ENCODE measurements at regions not wholly inside any gene's neighbourhood (a gene's known extent, or its start where the extent isn't known, plus 50 kb on each side); places are given as distances from the start of the nearest gene placed in this dataset.

GRCh38 chr20:6705926-6706548, 61.4 kb upstream of the BMP2 start:
- no peak for TF ChIP-seq CTCF (conservative IDR thresholded peaks at IDR 0.05; ENCODE audit: low read length)
- no peak overlapping the region for H3K4me3 ChIP-seq (ENCODE audit: low read length)
- no peak for DNase-seq (ENCODE audit: low read depth)

- no peak overlapping the region for H3K4me3 ChIP-seq (ENCODE audit: low read length)
- no peak for DNase-seq (ENCODE audit: low read depth)
- TF ChIP-seq CTCF (conservative IDR thresholded peaks at IDR 0.05; ENCODE audit: low read length): no peak
These were observed 62.2 kb upstream of the BMP2 start for GRCh38 chr20:6705106-6705766.

GRCh38 chr20:6704132-6704861, 63.2 kb upstream of the BMP2 start:
- DNase-seq (ENCODE audit: low read depth): peak; percentile 64
- no peak for TF ChIP-seq CTCF (conservative IDR thresholded peaks at IDR 0.05; ENCODE audit: low read length)
- no peak overlapping the region for H3K4me3 ChIP-seq (ENCODE audit: low read length)

- H3K4me3 ChIP-seq (ENCODE audit: low read length): no peak overlapping the region
- no peak for DNase-seq (ENCODE audit: low read depth)
- no peak for TF ChIP-seq CTCF (conservative IDR thresholded peaks at IDR 0.05; ENCODE audit: low read length)
These were observed 63.8 kb upstream of the BMP2 start for GRCh38 chr20:6703656-6704055.

- DNase-seq (ENCODE audit: low read depth): no peak
- no peak for TF ChIP-seq CTCF (conservative IDR thresholded peaks at IDR 0.05; ENCODE audit: low read length)
- H3K4me3 ChIP-seq (ENCODE audit: low read length): no peak overlapping the region
These were observed 64.4 kb upstream of the BMP2 start for GRCh38 chr20:6703047-6703446.

GRCh38 chr20:6702144-6702543, 65.3 kb upstream of the BMP2 start:
- no peak overlapping the region for H3K4me3 ChIP-seq (ENCODE audit: low read length)
- TF ChIP-seq CTCF (conservative IDR thresholded peaks at IDR 0.05; ENCODE audit: low read length): no peak
- DNase-seq (ENCODE audit: low read depth): no peak
